ENCODE measurements at regions not wholly inside any gene's neighbourhood (a gene's known extent, or its start where the extent isn't known, plus 50 kb on each side); places are given as distances from the start of the nearest gene placed in this dataset. TPM values are rescaled to one million over a fixed set of nuclear protein-coding genes. Genes with fewer than 3 reads are reported as not detected.

DNA sequence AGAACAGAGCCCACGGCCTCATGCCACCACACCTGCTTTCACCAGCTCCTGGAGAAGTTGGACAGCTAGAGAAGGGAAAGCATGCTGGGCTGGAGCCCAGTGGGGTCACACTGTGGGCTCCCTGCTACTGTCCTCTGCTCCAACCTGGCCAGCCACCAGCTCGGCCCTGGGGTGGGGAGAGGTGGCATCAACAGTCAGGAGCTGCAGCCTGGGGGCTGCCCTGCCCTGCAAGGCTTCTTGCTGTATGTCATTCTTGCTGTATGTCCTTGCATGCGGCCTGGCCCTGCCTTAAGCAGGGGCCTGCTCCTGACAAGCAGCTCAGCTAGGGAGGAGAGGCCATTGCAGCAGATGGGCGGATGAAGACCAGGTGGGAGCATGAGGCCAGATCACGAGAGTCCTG is 50.7 kb upstream of the CCL2 start:
- Histone ChIP-seq H3K4me2 (ENCODE audit: control insufficient read depth, insufficient read depth) (no peak overlapping the region), H4K20me1 (ENCODE audit: control insufficient read depth, insufficient read depth) (no peaks in the 10 kb centered on the region), H3K4me3 (no peak overlapping the region), H3K27ac (ENCODE audit: control insufficient read depth, insufficient read depth) (no peak overlapping the region), H3K4me1 (ENCODE audit: control insufficient read depth, insufficient read depth, low read length) (no peaks in the 10 kb centered on the region), H3K9me3 (replicated peaks; ENCODE audit: control insufficient read depth, insufficient read depth, low read length) (peaks cover 2% of the 10 kb centered on the region; the same call in 2 of the 3 replicates), H3K36me3 (ENCODE audit: control insufficient read depth in 2 of 2, insufficient read depth in 2 of 2, low read length in 1 of 2) (no peaks in the 10 kb centered on the region), H3K79me2 (ENCODE audit: control insufficient read depth, insufficient read depth, low read length) (no peaks in the 10 kb centered on the region), H3K27me3 (replicated peaks in 1 of 2; ENCODE audit: control insufficient read depth in 2 of 2, insufficient read depth in 2 of 2, low read length in 1 of 2) (no peaks in the 10 kb centered on the region; a peak in 1 of 4 replicates), H3K9ac (ENCODE audit: control insufficient read depth, insufficient read depth, low read length) (no peak overlapping the region), H2AFZ (ENCODE audit: control insufficient read depth, low read depth, low read length) (no peak overlapping the region)
- RAD21 ChIA-PET (ENCODE audit: unreplicated experiment): interaction anchor here (7.5 kb wide), 1 partner anchor 158 kb away, joined by 83 read pairs; the partner anchor contains the start of gene CCL1
- SMC1A ChIA-PET (ENCODE audit: uncharacterized antibody, unreplicated experiment): interaction anchor here (0.9 to 1.2 kb wide), 2 partner anchors 156 to 157 kb away, joined by 3 to 4 read pairs; no protein-coding TSS in a partner anchor
- TF ChIP-seq HDAC6 (IDR thresholded peaks at IDR 0.05; ENCODE audit: unreplicated experiment) (no peak), IKZF1 (conservative IDR thresholded peaks at IDR 0.05) (no peak), POLR2A (IDR thresholded peaks at IDR 0.05; ENCODE audit: low read depth, low read length) (no peak)
- TF ChIP-seq, protein P1, sequence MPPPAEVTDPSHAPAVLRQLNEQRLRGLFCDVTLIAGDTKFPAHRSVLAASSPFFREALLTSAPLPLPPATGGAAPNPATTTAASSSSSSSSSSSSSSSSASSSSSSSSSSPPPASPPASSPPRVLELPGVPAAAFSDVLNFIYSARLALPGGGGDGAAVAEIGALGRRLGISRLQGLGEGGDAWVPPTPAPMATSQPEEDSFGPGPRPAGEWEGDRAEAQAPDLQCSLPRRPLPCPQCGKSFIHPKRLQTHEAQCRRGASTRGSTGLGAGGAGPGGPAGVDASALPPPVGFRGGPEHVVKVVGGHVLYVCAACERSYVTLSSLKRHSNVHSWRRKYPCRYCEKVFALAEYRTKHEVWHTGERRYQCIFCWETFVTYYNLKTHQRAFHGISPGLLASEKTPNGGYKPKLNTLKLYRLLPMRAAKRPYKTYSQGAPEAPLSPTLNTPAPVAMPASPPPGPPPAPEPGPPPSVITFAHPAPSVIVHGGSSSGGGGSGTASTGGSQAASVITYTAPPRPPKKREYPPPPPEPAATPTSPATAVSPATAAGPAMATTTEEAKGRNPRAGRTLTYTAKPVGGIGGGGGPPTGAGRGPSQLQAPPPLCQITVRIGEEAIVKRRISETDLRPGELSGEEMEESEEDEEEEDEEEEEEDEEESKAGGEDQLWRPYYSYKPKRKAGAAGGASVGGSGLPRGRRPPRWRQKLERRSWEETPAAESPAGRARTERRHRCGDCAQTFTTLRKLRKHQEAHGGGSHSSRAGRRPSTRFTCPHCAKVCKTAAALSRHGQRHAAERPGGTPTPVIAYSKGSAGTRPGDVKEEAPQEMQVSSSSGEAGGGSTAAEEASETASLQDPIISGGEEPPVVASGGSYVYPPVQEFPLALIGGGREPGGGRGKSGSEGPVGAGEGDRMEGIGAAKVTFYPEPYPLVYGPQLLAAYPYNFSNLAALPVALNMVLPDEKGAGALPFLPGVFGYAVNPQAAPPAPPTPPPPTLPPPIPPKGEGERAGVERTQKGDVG (CRISPR knock-in tag; IDR thresholded peaks at IDR 0.05): no peak
- 5% methylated on average over 5 of the region's 5 CpGs for WGBS (ENCODE audit: insufficient coverage, insufficient replicate concordance, low lambda C conversion rate, missing lambda C conversion rate)
- POLR2A ChIA-PET: no interaction called here
- BruUV-seq (replicated peaks): no TSS peak
- in situ Hi-C loops (cut with MboI) (loop anchor here (5.0 to 25.0 kb wide), 2 partner anchors 158 to 908 kb away; partner anchors contain the start of genes CCL1, FNDC8 and RAD51D), intact Hi-C loops (cut with micrococcal nuclease; ENCODE audit: unreplicated experiment) (loop anchor here (5.0 kb wide), 1 partner anchor 38 kb away; no protein-coding TSS in a partner anchor)
- no peak for DNase-seq (ENCODE audit: low read depth, low spot score)
- ATAC-seq: no peak
- FAIRE-seq: no peak
- CTCF ChIA-PET: interaction anchor here (1.4 to 8.7 kb wide), 3 partner anchors 33 to 425 kb away, joined by 3 to 264 read pairs (median 3); partner anchors contain the start of gene CCL1

Small RNA genes lying in the stretch of these regions (small RNA-seq; reads per million reads assigned to genes)
- gene RNA5SP438: not detected

Data from GM12878 (cell line).